GM12892 (cell line): ENCODE measurements at regions not wholly inside any gene's neighbourhood (a gene's known extent, or its start where the extent isn't known, plus 50 kb on each side); places are given as distances from the start of the nearest gene placed in this dataset.

ENCODE experiments used
- POLR2A ChIP-seq: IDR thresholded peaks from 2 replicates; pipeline ENCODE4 v1.6.1; 2011; ENCODE audit warnings: low read depth, low read length, control low read depth
- POLR2AphosphoS5 ChIP-seq: IDR thresholded peaks from 2 replicates; pipeline ENCODE4 v1.6.1; 2011; ENCODE audit warnings: low read depth, low read length, control low read depth
- TAF1 ChIP-seq: IDR thresholded peaks from 2 replicates; pipeline ENCODE4 v1.6.1; 2011; ENCODE audit warnings: low read depth, mild to moderate bottlenecking, control low read depth, low read length, borderline replicate concordance

DNA sequence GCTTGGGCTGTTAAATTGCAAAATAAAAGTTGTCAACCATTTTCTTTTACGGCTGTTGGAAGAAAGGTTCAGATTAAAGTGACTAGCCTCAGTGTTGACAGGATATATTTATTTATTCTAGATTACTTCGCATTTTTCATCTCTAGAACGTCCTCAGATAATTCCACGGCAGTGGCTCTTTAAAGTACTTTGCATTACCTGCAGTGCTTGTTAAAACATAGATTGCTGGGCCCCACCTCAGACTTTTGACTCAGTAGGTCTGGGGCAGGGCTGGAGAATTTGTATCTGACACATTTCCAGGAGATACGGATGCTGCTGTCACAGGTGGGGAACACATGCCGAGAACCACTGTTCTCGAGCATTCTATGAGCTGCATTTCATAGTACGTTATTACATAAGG, 292.7 kb downstream of the EDEM1 start:
- TF ChIP-seq POLR2AphosphoS5 (no peak), POLR2A (no peak), TAF1 (no peak)
